ENCODE measurements at regions not wholly inside any gene's neighbourhood (a gene's known extent, or its start where the extent isn't known, plus 50 kb on each side); places are given as distances from the start of the nearest gene placed in this dataset.

DNA sequence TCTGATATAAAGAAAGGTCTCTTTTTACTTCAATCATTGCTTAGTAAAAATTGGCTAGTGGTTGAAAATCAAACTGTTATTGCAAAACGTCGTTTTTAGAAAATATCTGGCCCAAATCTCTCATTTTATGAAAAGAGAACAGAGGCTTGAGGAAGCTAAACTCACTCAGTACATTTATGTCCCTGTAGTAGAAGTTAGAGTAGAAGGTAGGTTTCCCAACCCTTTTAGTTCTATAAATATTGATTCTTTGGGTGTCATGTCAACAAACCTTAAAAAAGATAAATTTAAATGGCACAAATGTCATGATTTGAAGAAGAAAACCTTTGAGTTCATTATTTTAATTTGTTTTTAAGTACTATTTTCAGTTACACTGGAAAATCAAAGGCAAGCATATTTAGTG lies 722.3 kb upstream of the NECTIN3 start:
- TF ChIP-seq POLR2A (IDR thresholded peaks at IDR 0.05) (no peak), POLR2AphosphoS5 (IDR thresholded peaks at IDR 0.05) (no peak)
- TF ChIP-seq, protein P1, sequence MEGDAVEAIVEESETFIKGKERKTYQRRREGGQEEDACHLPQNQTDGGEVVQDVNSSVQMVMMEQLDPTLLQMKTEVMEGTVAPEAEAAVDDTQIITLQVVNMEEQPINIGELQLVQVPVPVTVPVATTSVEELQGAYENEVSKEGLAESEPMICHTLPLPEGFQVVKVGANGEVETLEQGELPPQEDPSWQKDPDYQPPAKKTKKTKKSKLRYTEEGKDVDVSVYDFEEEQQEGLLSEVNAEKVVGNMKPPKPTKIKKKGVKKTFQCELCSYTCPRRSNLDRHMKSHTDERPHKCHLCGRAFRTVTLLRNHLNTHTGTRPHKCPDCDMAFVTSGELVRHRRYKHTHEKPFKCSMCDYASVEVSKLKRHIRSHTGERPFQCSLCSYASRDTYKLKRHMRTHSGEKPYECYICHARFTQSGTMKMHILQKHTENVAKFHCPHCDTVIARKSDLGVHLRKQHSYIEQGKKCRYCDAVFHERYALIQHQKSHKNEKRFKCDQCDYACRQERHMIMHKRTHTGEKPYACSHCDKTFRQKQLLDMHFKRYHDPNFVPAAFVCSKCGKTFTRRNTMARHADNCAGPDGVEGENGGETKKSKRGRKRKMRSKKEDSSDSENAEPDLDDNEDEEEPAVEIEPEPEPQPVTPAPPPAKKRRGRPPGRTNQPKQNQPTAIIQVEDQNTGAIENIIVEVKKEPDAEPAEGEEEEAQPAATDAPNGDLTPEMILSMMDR (IDR thresholded peaks at IDR 0.05), result no peak

Measured in prostate gland (tissue), 2 donors.